ENCODE measurements at regions not wholly inside any gene's neighbourhood (a gene's known extent, or its start where the extent isn't known, plus 50 kb on each side); places are given as distances from the start of the nearest gene placed in this dataset.

GRCh38 chrX:26873736-26874135 lies 589.4 kb downstream of the PPP4R3C start:
- ChIA-PET POLR2A (no interaction called here), CTCF (no interaction called here)
- Histone ChIP-seq H3K9me3 (ENCODE audit: control insufficient read depth, insufficient read depth, low read length) (peaks cover 8% of the 10 kb centered on the region), H3K27me3 (ENCODE audit: control insufficient read depth, insufficient read depth, low read length) (no peaks in the 10 kb centered on the region), H3K27ac (ENCODE audit: low read depth, low read length) (no peak overlapping the region), H3K4me3 (ENCODE audit: low read depth, low read length) (no peak overlapping the region)
- TF ChIP-seq CTCF (IDR thresholded peaks at IDR 0.05; ENCODE audit: low read depth, low read length), result no peak
- no peak for DNase-seq (ENCODE audit: low read depth, low spot score)

DNA sequence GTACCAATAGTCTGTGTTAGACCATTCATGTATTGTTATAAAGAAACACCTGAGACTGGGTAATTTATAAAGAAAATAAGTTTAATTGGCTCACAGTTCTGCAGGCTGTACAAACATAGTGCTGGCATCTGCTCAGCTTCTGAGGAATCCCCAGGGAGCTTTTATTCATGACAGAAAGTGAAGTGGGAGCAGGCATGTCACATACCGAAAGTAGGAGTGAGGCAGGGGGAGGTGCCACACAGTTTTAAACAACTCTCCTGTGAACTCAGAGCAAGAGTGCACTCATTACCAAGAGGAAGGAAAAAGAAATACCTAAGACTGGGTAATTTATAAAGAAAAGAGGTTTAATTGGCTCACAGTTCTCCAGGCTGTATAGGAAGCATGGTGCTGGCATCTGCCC lies 591.2 kb downstream of the PPP4R3C start:
- ChIA-PET CTCF (no interaction called here), POLR2A (no interaction called here)
- DNase-seq (ENCODE audit: low read depth, low spot score), result no peak

GRCh38 chrX:26851981-26852380 lies 611.2 kb downstream of the PPP4R3C start:
- ChIA-PET CTCF (no interaction called here), POLR2A (no interaction called here)
- Histone ChIP-seq H3K4me3 (ENCODE audit: low read depth, low read length) (no peak overlapping the region), H3K9me3 (ENCODE audit: control insufficient read depth, insufficient read depth, low read length) (no peaks in the 10 kb centered on the region), H3K27ac (ENCODE audit: low read depth, low read length) (no peak overlapping the region), H3K27me3 (ENCODE audit: control insufficient read depth, insufficient read depth, low read length) (no peaks in the 10 kb centered on the region)
- TF ChIP-seq CTCF (IDR thresholded peaks at IDR 0.05; ENCODE audit: low read depth, low read length), result no peak
- DNase-seq (ENCODE audit: low read depth, low spot score), result no peak

More for the DNA sequence above, 591.2 kb downstream of the PPP4R3C start:
- H3K4me3 ChIP-seq (ENCODE audit: low read depth, low read length), result no peak overlapping the region
- H3K27ac ChIP-seq (ENCODE audit: low read depth, low read length), result no peak overlapping the region
- H3K27me3 ChIP-seq (ENCODE audit: control insufficient read depth, insufficient read depth, low read length), result no peaks in the 10 kb centered on the region
- peaks cover 8% of the 10 kb centered on the region for H3K9me3 ChIP-seq (ENCODE audit: control insufficient read depth, insufficient read depth, low read length)
- no peak for TF ChIP-seq CTCF (IDR thresholded peaks at IDR 0.05; ENCODE audit: low read depth, low read length)

GRCh38 chrX:26848511-26848910 lies 614.6 kb downstream of the PPP4R3C start:
- no peaks in the 10 kb centered on the region for H3K9me3 ChIP-seq (ENCODE audit: control insufficient read depth, insufficient read depth, low read length)
- H3K4me3 ChIP-seq (ENCODE audit: low read depth, low read length), result no peak overlapping the region
- ChIA-PET POLR2A (no interaction called here), CTCF (no interaction called here)
- DNase-seq (ENCODE audit: low read depth, low spot score), result no peak
- TF ChIP-seq CTCF (IDR thresholded peaks at IDR 0.05; ENCODE audit: low read depth, low read length), result no peak
- H3K27me3 ChIP-seq (ENCODE audit: control insufficient read depth, insufficient read depth, low read length), result no peaks in the 10 kb centered on the region
- H3K27ac ChIP-seq (ENCODE audit: low read depth, low read length), result no peak overlapping the region

GRCh38 chrX:26845056-26845455 lies 618.1 kb downstream of the PPP4R3C start:
- Histone ChIP-seq H3K9me3 (ENCODE audit: control insufficient read depth, insufficient read depth, low read length) (no peaks in the 10 kb centered on the region), H3K4me3 (ENCODE audit: low read depth, low read length) (no peak overlapping the region), H3K27ac (ENCODE audit: low read depth, low read length) (no peak overlapping the region), H3K27me3 (ENCODE audit: control insufficient read depth, insufficient read depth, low read length) (no peaks in the 10 kb centered on the region)
- ChIA-PET POLR2A (no interaction called here), CTCF (no interaction called here)
- no peak for TF ChIP-seq CTCF (IDR thresholded peaks at IDR 0.05; ENCODE audit: low read depth, low read length)
- DNase-seq (ENCODE audit: low read depth, low spot score), result no peak
